ELR (cell line): ENCODE measurements at regions not wholly inside any gene's neighbourhood (a gene's known extent, or its start where the extent isn't known, plus 50 kb on each side); places are given as distances from the start of the nearest gene placed in this dataset.
A peak's percentile ranks its signal among the peaks of the same experiment; 100 is the strongest.

Experiments used
- DNase-seq: peaks from one replicate; pipeline ENCODE4 v3.0.0-alpha.2; 2015; ENCODE audit warnings: low read depth

DNA sequence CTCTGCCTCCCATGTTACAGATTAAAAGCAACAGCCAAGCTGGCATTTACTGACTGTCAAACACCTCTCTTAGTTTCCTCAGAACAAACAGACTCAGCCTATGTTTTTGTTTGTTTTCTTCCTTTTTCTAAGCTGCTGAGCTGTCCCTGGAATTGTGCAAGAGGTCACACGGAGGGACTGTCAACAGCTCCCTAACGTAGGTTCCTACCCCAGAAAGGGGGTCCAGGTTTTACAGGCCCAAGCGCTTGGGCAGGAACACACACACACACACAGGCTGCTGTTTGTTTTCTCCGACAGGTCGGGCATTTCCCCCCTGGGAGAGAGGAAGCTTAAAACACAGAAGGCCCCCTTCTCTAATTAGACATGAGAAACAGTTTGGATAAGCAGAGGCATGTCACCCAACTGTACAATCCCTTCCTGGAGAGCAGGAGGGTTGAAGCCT, 739.6 kb upstream of the TBX3 start:
- DNase-seq = no peak

DNA sequence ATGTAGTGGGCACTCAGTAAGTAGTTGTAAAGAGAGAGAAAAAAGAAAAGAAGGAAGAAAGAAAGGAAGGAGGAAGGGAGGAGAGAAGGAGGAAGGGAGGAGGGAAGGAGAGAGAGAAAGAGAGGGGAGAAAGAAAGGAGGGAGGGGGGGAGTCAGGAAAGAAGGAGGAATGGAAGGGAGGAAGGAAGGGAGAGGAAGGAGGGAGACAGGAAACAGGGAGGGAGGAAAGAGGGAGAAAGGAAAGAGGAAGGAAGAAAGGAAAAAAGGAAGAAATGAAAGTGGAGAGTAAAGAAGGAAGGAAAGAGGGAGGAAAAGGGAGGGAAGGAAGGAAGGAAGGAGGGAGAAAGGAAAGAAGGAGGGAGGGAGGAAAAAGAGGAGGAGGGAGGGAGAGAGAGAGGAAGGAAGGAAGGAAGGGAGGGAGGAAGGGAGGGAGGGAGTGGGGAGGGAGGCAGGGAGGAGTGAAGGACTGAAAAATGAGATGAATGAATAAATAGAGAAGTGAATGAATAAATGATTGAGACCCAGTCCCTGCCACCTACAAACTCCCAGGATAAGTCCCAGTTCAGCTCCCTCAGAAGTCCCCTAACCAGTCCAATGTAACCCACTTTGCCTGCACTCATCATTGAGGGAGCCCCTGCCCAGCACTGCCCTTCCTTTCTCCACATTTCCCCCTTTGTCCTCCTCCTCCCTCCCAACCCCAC, 739.0 kb upstream of the TBX3 start:
- DNase-seq = no peak

DNA sequence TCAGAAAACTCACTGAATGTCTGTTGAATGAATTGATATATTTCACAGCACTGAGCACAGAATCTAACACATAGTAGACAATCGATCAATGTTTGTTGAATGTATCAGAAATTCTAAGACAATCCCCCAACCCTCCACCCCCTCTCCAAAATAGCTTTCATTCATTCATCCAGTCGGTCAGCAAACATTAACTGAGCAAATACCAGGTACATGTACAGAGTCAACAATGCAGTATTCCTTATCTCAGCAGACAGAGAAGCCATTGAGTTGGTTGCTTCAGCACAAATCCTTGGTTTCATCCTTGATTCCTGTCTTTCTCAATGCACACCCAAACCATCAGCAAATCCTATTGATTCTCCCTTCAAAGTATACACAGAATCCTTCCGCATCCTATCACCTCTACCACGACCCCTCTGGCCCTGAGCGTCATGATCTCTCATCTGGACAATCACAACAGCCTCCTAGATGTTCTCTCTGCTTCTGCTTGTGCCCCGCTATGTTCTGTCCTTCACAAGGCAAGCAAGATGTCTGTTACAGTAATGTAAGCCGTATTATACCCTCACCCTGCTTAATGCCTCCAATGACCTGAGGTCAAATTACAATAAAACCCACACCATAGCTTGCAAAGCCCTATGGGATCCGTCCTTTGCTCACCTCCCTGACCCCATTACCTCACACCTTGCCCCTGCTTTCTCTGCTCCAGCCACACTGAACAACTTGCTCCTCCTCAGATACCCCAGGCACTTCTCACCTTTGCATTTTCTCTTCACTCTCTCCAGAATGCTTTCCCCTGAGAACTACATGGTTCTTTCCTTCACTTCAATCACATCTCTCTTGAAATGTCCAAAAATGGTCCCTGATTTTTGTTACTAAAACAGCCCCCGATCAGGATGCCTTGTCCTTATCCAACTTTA, 738.1 kb upstream of the TBX3 start:
- no peak for DNase-seq

DNA sequence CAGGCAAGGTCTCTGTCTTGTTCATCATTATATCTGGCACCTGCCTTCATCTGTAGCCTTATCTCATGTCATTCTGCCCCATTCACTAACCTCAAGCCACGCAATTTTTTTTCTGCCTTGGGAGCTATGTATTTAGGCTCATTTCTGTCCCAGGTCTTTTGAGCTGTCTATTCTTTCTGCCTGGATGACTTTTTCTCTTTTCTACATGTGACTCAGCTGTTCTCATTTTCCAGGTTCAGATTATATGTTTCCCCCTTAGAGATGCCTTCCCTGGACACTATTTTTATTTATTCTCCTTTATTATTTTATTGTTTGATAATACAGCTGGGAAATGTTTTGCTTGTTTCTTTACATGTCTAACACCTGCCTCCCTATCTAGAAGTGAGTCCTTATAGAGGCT, 737.4 kb upstream of the TBX3 start:
- DNase-seq = no peak

DNA sequence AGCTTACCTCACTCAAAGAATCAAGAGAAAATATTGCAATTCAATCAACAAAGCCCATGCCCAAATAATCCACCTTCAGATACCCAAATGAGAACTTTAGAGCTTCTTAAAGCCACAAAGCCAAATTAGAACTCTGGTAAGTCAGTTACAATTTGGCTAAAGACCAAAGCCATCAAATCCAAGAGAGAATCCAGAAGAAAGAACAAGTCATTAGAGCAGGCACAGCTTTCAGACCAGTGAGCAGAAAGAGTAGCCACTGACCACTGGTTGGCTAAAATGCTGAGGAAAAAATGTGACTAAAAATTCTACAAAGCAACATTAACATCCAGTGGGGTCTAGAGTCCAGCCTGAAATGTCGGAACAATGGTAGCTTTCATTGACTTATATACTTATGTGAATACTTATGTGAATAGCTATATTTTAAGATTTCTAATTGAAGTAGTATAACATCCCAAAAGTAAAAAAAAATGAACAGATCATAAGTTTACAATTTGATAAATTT, 735.2 kb upstream of the TBX3 start:
- no peak for DNase-seq

DNA sequence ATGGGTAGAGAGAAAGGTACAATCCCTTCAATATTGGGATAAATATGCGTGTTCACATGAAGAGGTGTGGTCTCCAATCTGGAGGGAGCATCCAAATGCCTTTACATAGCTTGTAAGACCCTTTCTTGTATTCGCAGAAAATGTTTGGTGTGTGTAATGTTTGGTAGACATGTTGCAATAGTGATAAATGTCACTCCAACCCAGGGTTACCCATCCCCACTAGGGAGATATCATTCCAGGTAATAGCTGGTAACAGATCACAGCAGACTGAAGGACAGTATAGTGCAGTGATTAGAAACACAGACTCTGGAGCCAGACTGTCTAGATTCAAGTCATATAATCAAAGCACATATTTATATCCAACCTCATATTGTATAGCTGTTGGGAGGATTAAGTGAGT, 733.6 kb upstream of the TBX3 start:
- no peak for DNase-seq

DNA sequence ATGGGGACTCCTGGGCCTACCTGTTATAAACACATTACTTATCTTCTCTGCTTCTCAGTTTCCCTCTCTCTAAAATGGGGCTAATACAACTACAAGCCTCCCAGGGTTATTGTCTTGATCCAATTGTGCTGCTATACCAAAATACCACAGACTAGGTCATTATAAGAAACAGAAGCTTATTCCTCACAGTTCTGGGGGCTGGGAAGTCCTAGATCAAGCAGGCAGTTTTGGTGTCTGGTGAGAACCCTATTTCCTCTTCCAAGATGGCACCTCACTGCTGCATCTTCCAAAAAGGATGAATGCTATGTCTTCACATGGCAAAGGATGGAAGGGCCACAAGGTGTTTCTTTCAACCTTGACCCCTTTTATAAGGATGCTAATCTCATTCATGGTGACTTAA, 732.9 kb upstream of the TBX3 start:
- DNase-seq = no peak

DNA sequence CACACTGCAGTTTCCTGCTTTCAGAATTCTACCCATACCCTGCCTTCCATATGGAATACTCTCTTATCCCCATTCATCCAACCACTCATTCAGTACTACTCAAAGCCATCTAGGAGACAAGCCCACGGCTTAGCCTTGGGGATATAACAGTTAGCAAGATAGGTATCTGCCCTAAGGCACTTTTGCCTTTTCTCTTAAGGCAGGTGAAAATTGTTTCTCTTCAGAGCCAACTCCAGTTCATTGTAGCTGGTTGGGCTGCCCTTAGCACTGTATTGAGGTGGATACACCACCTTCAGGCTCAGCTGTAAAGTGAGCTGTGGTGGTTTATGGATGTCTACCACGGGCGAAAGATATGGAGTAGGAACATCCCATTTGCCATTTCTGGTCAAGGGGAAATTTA, 729.7 kb upstream of the TBX3 start:
- DNase-seq = no peak

DNA sequence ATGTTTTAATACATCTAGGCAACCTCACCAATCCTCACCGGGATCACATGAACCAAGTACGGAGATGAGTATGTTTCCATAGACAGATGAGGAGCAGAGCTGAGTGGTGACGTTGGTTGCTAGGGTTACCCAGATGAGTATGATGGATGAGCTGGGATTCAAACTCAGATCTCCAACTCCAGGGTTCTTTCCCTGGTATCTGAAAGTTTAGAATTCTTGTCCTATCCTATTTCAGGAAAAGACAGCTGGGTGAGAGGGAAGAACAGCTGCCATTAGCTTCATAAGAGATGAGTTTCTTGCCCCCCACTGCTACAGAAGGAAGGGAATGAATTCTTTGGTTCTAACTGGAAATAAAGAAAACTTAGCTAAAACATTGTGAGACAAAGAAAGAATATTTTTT, 728.9 kb upstream of the TBX3 start:
- no peak for DNase-seq

DNA sequence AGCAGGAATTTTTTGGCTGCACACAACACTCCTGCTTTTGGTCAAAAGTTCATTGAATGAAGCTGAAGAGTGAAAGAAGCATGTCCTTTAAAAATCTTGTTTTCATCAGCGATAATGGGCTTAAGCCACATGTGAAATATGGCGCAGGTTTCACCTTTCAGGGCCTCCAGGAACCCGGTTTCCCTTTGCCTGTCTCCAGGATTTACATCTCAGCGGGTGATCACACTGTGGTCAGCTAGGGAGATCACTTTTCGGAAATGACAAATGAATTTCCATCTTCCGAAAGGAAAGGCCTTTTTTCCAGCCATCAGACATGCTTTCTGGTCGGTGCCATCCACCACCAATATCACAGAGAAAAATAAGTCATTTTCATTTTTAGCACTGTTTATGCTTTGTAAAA, 727.1 kb upstream of the TBX3 start:
- no peak for DNase-seq

DNA sequence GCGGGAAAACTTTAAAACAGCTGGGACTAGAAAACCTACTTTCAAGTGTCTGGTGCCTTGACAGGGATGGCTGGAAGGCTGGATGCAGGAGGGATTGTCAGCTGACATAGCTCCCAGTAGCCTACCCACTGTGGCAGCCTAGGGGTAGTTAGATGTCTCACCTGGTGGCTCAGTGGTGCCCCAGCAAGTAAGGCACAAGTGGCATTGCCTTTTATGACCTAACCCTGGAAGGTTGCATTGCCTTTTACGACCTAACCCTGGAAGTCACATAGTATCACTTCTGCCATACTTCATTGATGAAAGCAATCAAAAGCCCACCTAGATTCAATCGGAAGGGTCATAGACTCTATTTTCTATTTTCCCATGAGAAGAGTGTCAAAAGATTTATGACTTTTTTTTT, 724.7 kb upstream of the TBX3 start:
- no peak for DNase-seq

DNA sequence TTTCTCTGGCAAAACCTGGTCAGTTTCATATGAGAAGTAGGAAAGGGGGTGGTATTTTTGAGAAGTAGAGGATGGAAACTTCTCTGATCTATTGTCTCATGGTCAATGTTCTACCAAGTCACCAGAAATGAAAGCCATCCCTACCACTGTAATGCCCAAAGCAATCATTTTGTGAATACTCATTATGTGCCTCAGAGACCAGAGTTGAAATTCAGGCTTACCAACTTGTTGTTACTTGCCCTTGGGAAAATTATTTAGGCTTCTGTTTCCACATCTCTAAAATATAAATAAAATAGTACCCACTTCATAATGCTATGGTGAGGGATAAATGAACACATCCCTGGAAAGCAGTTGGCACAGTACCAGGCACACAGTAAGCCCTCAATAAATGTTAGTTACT, 723.7 kb upstream of the TBX3 start:
- DNase-seq = no peak

DNA sequence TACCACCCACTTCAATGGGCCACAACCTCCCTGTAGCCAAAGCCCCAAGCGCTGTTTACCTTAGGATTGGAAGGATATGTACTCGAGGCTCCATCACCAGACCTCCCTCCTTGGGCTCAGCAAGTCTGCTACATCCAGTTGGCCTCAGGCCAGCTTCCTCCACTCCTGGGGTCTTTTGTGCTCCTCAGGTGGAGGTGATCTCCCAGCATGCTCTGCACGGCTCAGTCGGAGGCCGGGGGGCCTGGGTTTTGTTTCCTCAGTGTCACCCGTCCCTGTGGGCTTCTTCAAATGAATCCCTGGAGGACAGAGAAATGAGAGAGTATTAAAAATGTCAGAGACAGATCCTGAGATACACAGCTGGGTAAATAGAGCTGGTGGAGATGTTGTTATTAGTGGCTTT, 723.1 kb upstream of the TBX3 start:
- DNase-seq = no peak

DNA sequence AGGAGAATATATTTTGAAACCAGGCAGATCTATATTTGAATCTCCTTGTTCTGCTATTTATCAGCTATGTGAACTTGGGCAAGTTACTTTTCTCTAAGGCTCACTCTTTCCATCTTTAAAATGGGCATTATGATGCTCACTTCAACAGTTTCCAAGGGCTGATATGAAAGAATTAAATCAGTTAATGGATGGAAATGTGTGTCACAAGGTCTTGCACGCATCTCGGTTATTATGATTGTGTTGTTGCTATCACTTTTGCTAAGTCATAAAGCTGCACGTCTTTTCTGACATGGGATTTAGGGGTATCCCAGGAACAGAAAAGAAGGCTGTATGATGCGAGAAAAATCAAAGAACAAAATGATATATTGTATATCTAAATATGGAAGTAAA, 721.5 kb upstream of the TBX3 start:
- no peak for DNase-seq

DNA sequence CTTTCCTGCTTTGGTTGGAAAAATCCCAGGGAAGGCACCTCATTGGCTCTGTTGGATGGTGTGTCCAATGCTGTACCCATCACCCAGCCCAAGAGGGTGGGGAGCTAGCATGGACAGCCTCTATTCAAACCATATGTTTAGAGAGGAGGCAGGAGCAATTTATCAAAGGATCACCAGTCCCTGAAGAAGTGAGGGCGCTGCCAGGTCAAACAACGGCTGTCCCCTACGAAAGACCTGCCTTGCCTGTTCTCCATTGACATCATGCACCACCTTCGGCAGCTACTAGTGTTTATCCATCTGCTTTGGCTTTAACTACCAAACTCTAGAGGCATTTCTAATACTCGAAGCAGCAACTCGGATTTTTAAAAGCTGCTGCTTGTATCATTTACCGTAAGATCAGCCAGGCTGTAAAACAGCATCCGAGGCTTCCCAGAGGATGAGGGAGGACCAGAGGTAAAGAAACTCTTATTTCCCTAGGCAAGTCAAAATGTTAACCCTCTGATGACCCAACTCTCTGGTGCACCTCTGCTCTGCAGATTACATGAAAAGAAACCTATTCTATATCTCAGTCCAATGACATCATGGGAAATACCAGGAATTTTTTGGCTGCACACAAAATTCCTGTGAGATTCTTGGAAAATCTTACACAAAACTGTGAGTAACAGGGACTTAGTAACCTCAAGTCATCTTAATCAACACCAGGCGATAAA, 720.9 kb upstream of the TBX3 start:
- DNase-seq = peak; percentile 88

DNA sequence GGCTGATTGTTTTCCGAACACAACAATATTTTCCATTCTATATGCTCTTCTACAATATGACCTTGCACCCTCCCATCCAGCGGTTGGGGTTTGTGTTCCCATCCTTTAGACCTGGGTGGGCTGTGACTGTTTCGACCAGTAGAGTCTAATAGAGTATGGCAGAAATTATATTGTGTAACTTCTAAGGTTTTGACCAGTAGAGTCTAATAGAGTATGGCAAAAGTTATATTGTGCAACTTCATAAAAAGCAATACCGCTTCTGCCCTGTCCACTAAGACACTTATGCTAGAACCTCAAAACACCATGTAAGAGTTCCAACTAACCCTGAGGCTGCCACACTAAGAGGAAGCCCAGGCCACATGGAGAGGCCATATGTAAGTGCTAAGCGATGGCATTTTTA, 719.7 kb upstream of the TBX3 start:
- DNase-seq = no peak

DNA sequence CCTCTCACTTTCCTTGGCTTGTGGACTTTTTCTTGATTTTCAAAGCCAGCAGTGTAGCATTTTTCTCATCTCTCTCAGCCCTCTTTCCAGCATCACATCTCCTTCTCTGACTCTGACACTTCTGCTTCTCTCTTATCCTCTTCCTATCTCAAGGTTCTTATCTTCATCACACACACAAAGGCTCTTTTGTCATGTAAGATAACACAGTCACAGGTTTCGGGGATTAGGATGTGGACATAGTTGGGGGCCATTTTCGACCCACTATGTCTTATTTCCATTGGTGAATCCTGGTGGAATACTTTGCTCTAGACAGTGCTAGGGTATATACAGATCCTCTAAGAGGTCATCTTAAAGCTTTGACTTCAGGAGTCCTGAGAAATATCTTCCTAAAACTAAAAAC, 719.3 kb upstream of the TBX3 start:
- no peak for DNase-seq

DNA sequence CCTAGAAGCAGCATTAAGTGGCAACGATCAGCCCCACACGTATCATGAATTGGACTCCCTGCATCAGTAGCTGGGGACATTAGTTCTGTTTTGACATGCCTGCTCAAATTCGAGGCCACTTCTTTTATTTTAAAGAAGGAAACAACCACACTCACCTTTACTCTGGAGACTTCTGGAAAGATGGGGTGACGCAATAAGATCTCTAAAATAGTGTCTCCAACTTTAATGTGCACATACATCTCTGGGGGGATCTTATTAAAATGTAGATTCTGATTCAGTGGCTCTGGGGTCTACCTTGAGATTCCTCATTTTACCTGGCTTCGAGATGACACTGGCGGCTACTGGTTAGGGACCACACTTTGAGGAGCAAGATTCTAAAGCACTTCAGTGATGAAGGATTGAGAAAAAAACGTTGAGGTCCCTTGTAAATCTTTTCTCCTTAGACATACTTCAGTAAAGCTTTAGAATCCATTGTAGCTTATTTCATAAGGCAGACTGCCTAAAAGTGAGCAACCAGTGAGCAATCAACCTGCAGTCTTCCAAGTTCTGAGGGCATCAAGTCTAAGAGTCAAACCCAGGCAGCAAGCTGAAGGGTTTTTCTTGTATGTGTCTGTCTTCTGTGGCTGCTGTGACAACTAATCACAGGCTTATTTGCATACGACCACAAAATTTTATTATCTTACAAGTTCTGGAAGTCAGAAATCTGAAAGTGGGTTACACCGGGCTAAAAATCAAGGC, 718.6 kb upstream of the TBX3 start:
- peak; percentile 28 for DNase-seq

DNA sequence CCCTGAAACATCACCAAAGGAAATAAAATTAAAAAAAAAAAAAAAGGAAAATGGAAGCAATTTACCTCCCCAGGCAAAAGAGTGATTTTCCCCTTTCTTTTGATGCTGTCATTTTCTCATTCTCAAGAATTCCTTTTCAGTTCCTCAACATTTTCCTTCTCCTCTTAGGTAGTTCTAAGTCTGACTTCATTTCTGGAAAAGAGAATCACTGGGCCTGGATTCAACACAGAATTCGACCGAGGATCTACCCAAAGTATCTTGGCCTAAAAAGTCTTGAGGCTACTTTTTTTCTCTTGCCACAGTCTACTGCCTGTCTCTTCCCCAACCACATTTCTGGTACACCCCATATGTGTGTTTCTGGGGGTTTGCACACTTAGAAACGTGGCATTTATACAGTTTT, 717.8 kb upstream of the TBX3 start:
- no peak for DNase-seq

DNA sequence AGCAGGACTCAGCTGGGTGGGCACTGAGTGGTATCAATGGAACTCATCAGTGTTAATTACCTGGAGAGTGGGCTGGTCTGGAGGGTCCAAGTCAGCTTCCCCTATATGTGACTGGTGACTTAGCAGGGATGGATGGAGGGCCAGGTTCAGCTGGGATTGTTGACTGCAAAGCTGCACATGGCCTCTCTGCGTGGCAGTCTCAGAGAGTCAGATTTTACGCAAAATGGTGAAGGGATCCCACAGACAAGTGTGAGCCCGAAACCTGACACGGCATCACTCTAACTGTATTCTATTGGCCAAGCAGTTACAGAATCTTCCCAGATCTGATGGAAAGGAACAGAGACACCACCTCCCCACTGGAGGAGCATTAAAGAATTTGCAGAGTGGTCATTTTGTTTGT, 716.0 kb upstream of the TBX3 start:
- DNase-seq = no peak

DNA sequence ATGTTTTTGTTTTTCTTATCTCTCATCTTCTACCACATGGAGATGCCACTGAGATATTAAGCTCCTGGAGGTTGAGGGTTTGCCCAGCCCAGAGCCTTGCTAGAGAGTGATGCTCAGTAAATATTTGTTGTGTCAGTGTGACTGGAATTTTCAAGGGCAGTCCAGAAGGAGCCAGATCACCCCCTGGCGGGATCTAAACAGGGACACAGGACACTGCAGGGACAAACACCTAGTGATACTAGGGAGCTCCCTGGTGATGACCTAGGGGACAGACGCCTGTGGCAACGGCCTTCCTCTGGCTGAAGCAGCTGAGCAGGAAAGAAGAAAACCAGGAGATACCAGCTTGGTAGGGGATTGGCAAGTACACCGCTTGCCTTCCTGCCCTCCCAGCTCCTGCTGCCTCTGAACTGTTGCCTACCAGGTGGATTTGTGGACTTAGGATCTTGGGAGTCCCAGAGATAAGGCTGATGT, 714.4 kb upstream of the TBX3 start:
- DNase-seq = peak; percentile 24

DNA sequence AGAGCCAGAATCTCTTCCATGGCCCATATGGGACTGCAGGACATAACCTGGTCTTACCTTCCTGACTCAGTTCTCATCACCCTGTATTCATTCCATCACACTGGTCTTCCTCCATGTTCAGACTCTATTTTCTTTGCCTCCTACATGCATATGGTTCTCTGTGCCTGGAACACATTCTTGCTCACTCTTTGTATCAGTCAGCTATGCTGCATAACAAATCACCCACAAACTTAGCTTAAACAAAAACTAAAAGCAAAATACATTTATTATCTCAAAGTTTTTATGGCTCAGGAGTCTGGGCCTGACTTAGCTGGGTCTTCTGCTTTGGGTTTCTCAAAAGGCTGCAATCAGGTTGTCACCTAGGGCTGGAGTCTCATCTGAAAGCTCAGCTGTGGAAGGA, 712.6 kb upstream of the TBX3 start:
- no peak for DNase-seq
